Activated CD8-positive, alpha-beta memory T cell treated with anti-CD3 and anti-CD28 coated beads, Interleukin-2, amount 50 U/mL, for 48 hours (primary cell): ENCODE measurements at regions not wholly inside any gene's neighbourhood (a gene's known extent, or its start where the extent isn't known, plus 50 kb on each side); places are given as distances from the start of the nearest gene placed in this dataset.
"Not testable (repeated sequence)": the region's sequence is repeated elsewhere in the genome, so short reads cannot be mapped to it uniquely, and the experiment has no call there.

ENCODE experiments used
- DNase-seq: peaks from one replicate; pipeline ENCODE4 v3.0.0-alpha.2; 2020

- no peak for DNase-seq
Observed at GRCh38 chr3:76206346-76206745, 421.0 kb upstream of the ZNF717 start.

GRCh38 chr3:76212679-76213078, 427.3 kb upstream of the ZNF717 start:
- no peak for DNase-seq

GRCh38 chr3:76222201-76222600, 436.9 kb upstream of the ZNF717 start:
- DNase-seq, result no peak

GRCh38 chr3:76231258-76231657, 445.9 kb upstream of the ZNF717 start:
- no peak for DNase-seq

- no peak for DNase-seq
Observed at GRCh38 chr3:76242886-76243753, 457.8 kb upstream of the ZNF717 start.

GRCh38 chr3:76245073-76245472, 459.7 kb upstream of the ZNF717 start:
- DNase-seq, result no peak

GRCh38 chr3:76245622-76246021, 460.3 kb upstream of the ZNF717 start:
- no peak for DNase-seq

- no peak for DNase-seq
Observed at GRCh38 chr3:76264496-76264895, 479.1 kb upstream of the ZNF717 start.

- no peak for DNase-seq
Observed at GRCh38 chr3:76264911-76265310, 479.6 kb upstream of the ZNF717 start.

- DNase-seq, result no peak
Observed at GRCh38 chr3:76266511-76266910, 481.2 kb upstream of the ZNF717 start.

GRCh38 chr3:76267851-76268380, 482.6 kb upstream of the ZNF717 start:
- DNase-seq, result no peak

- DNase-seq, result no peak
Observed at GRCh38 chr3:76293856-76294255, 508.5 kb upstream of the ZNF717 start.

- DNase-seq, result no peak
Observed at GRCh38 chr3:76300746-76301145, 515.4 kb upstream of the ZNF717 start.

- no peak for DNase-seq
Observed at GRCh38 chr3:76307556-76307955, 522.2 kb upstream of the ZNF717 start.

- no peak for DNase-seq
Observed at GRCh38 chr3:76308541-76308940, 523.2 kb upstream of the ZNF717 start.

- DNase-seq, result no peak
Observed at GRCh38 chr3:76310089-76310488, 524.7 kb upstream of the ZNF717 start.

GRCh38 chr3:76310667-76311066, 525.3 kb upstream of the ZNF717 start:
- no peak for DNase-seq

- DNase-seq, result no peak
Observed at GRCh38 chr3:76311941-76312340, 526.6 kb upstream of the ZNF717 start.

GRCh38 chr3:76315906-76316305, 530.6 kb upstream of the ZNF717 start:
- DNase-seq, result not testable (repeated sequence)

GRCh38 chr3:76321614-76322013, 536.3 kb upstream of the ZNF717 start:
- DNase-seq, result no peak

- no peak for DNase-seq
Observed at GRCh38 chr3:76324101-76324500, 538.8 kb upstream of the ZNF717 start.

- no peak for DNase-seq
Observed at GRCh38 chr3:76345878-76346277, 560.5 kb upstream of the ZNF717 start.

- DNase-seq, result no peak
Observed at GRCh38 chr3:76346690-76347089, 561.3 kb upstream of the ZNF717 start.

GRCh38 chr3:76349715-76350480, 564.5 kb upstream of the ZNF717 start:
- no peak for DNase-seq
